GM21367 (cell line): ENCODE measurements at regions not wholly inside any gene's neighbourhood (a gene's known extent, or its start where the extent isn't known, plus 50 kb on each side); places are given as distances from the start of the nearest gene placed in this dataset.

Source experiments
- ATAC-seq: cut with Tn5 transposase; IDR thresholded peaks from one replicate; pipeline ENCODE4 v1.9.1; 2021; ENCODE audit not compliant: unreplicated experiment

DNA sequence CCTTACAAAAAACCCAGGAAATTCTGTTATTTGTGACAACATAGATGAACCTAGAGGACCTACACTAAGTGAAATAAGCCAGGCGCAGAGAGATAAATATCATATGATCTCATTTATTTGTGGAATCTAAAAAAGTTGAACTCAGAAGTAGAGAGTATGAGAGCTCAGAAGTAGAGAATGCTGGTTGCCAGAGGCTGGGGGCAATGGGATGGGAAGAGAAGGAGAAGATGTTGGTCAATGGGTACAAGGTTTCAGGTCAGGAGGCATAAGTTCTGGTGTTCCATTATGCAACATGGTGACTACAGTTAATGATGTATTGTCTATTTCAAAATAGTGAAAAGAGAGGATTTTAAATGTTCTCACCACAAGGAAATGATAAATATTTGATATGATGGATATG is 259.1 kb upstream of the POU3F1 start:
- ATAC-seq: no peak

DNA sequence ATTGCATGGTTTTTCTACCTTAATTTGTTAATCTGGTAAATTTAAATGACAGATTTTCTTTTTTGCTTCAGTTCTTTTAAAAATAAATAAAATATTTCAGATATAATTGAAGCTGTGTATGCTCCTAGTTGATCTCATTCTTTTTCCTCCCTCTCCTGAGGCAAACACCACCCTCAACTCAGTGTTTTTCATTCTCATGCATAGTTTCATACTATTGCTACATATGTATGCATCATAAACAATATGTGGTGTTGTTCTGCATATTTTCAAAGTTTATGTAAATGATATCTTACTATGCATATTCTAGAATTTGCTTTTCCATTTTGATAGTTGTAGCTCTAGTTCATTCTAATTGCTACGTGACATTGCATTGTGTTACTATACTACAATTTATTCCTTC is 257.2 kb upstream of the POU3F1 start:
- ATAC-seq: no peak

GRCh38 chr1:38301040-38301439 is 254.4 kb upstream of the POU3F1 start:
- no peak for ATAC-seq

DNA sequence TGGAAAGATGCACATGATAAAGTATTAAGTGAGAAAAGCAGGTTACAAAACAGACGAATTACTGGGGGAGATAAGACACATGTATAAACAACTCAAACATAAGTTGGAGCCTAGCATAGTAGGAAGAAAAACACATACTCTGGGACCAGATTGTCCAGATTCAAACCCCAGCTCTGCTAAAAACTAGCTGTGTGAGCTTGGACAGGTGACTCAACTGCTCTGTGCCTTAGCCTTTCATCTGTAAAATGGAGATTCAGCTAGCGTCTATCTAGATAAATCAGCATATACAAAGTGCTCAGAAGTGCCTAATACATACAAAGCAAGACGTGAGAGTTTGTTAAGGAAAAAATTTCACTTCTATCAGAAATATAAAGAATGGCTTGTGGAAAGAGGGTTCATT is 254.0 kb upstream of the POU3F1 start:
- no peak for ATAC-seq

DNA sequence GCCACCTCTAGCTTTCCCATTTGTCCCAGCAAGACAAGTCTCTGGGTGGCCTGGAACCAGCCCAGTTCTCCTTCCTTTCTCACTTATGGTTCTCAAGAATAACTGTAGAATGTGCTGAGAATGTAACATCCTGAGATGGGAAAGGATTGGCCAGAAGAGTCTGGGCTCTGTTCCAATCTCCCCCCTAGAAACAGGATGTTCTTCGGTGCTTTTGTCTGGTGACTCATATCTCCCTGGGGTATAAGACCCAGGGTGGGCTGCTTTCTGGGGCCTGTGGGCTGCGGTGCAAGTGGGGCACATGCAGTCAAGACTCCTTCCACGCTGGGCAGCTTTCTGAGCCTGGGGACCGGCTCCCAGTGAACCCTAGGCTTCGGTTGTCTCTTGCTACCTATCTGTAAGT is 251.2 kb upstream of the POU3F1 start:
- ATAC-seq: no peak

GRCh38 chr1:38297246-38297645 is 250.7 kb upstream of the POU3F1 start:
- no peak for ATAC-seq

- no peak for ATAC-seq
Observed at GRCh38 chr1:38296047-38296446, 249.5 kb upstream of the POU3F1 start.

DNA sequence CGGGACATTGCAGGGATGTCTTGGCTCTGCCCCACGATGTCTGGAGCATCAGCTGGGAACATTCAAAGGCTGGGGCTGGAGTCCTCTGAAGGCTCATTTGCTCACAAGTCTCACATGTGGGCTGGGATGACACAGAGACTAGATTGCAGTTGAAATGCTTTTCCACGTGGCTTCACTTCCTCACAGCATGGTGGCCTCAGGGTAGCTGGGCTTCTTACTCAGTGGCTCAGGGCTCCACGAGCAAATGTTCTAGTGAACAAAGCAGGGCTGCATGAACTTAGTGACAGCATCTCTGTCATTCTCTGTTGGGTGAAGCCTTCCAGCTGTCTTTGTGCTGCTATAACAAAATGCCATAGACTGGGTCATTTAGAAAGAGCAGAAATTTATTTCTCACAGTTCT is 247.0 kb upstream of the POU3F1 start:
- ATAC-seq: no peak

DNA sequence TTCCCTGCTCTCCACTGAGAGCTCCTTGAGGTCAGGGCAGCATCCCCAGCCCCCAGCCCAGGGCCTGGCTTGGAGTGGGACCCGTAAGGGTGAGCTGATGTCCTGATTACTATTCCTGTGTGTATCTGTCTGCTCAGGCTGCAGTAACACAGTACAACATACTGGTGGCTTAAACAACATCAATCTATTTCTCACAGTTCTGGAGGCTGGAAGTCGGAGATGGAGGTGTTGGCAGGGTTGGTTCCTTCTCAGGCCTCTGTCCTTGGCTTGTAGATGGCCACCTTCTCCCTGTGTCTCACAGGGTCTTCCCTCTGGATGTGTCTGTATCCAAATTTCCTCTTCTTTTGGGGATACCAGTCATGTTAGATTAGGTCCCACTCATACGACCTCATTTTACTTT is 246.4 kb upstream of the POU3F1 start:
- no peak for ATAC-seq

DNA sequence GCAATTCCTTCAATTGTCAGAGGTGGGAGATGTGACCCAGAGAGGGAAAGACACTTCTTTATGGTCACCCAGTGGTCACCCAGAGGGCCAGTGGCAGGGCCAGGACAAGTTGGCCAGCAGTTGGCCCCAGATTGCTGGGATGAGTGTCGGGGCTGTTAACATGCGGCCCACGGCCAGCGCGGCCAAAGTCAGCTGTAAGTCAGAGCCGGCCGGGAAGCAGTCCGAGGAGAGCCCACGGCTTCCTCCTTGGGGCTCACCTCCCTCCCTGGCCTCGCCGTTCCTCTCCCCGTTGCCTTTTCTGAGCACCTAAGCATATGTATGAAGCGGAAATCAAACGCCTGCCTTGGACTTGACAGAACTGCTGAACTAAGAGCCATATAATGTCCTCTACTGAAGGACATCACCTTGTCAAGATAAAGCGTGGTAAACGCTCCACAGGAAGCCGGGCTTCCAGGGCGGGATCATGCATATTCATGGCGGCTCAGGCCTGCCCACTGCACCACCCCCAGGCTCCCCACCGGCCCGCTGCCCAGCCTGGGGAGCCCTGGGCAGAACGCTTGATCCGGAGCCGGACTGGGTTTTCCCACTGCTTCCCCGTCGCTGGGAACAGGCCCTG is 245.4 kb upstream of the POU3F1 start:
- no peak for ATAC-seq

GRCh38 chr1:38291336-38291735 is 244.7 kb upstream of the POU3F1 start:
- ATAC-seq: no peak

- ATAC-seq: no peak
Observed at GRCh38 chr1:38289034-38289433, 242.4 kb upstream of the POU3F1 start.

DNA sequence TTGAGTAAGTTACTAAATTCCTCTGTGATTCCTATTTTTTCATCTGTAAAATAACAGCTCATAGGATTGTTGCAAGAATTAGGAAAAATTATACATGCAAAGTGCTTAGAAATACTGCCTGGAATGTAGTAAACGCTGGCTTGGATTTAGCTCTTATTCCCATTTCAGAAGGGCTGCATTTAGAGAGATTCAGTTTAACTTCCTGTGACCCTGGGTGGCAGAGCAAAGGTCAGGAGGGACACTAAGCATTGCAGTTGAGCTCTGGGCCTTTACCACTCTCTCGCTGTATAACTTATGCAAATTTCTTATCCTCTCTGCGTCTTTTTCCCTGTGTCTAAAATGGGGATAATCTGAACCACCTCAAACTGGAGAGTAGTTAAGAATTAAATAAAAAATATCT is 241.0 kb upstream of the POU3F1 start:
- no peak for ATAC-seq

GRCh38 chr1:38287036-38287435 is 240.4 kb upstream of the POU3F1 start:
- ATAC-seq: no peak

GRCh38 chr1:38285807-38286530 is 239.4 kb upstream of the POU3F1 start:
- ATAC-seq: no peak

DNA sequence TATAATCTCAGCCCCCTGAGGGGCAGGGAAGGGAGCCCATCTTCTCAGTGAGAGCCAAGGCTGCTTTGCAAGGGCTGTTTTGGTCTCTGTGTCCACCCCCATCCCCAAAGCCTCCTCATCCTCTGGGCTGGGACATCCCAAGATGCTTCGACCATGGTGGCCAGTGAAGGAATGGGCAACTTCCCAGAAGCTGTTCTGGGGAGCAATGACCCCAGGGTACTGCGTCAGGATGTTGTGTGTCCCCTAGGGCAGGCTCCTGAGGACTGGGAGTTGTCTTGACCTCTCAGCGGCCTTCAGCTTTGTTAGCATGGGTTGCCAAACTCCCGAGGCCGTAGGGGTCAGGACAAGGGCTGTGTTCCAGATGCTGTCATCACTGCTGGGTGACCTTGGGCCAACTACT is 238.4 kb upstream of the POU3F1 start:
- ATAC-seq: no peak

DNA sequence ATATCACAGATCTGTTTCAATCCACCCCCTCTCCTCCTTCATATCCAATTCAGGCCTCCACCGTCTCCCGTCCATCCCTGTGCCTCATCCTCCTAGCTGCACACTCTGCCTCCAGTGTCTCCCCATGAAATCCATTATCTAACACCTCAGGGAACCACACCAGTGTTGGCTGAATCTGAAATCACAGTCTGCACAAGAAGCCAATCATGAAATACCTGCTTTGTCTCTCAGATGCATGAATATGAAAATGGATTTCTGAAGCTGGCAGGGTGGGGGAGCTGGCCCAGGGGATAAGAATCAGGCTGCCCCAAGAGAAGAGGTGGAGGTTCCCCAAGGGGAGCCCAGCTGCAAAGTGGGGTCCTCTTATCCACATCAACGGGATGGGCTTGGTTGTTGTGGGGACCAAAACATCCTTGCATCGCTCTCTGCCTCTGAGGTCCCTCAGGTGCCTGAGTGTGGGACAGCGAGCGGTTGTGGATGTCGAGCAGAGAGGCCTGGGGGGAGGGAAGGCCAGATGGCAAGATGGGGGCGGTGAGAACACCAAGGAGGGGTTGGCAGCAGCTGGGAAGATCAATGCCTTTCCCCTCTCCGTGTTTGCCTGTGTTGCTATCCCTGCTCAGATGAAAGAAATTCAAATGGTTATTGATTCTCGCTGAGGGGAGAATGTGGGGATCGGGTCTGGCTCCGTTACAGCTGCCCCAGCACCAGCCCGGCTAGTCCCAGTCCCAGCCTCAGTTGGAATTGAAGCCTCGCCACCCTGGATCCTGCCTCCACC is 237.3 kb upstream of the POU3F1 start:
- ATAC-seq: no peak

DNA sequence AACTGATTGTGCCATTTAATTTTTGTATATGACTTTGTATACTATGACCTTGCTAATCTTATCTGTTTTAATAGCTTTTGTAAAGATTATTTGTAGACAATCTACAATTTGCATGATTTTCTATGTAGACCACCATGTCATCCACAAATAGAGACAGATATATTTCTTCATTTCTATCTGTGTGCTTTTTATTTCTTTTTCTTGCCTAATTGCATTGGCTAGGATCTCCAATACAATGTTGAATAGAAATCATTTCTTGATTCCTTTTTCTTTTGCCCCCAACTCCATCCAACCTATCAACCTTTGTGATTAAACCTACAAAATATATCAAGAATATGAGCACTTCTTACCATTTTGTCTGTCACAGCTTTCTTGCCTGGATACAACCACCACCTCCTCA is 232.6 kb upstream of the POU3F1 start:
- ATAC-seq: no peak

DNA sequence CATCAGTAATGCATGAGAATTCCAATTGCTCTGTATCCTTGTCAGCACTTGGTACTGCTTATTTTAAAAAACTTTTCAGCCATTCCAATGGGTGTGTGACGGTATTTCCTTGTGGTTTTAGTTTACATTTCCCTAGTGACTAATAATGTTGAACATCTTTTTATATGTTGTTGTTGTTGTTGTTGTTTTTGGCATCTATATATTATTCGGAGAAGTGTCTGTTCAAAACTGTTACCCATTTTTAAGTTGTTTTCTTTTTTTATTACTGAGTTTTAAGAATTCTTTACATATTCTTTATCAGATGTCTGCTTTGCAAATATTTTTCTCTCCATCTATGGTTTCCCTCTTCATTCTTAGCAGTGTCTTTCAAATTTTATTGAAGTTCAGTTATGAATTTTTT is 231.1 kb upstream of the POU3F1 start:
- ATAC-seq: no peak

GRCh38 chr1:38275960-38276359 is 229.4 kb upstream of the POU3F1 start:
- ATAC-seq: no peak

DNA sequence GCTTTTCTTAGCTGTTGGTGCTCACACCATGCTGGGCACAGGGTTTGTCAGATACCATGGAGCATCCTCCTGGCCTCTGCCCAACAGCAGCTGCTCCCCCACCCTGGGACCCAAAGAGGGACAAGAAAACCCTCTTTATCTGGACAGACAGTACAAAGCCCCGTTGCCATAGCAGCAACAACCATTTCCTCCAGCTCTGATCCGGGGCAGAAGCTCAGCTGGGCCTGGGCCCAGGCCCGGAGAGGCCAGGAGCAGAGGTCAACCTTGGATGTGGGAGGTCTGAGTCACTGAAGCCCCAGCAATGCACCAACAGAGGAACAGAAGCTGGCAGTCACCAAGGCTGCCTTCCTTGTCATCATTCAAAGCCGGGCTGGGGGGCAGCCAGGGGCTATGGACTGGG is 228.4 kb upstream of the POU3F1 start:
- no peak for ATAC-seq

- no peak for ATAC-seq
Observed at GRCh38 chr1:38273196-38273804, 226.7 kb upstream of the POU3F1 start.
